ENCODE measurements at regions not wholly inside any gene's neighbourhood (a gene's known extent, or its start where the extent isn't known, plus 50 kb on each side); places are given as distances from the start of the nearest gene placed in this dataset.

DNA sequence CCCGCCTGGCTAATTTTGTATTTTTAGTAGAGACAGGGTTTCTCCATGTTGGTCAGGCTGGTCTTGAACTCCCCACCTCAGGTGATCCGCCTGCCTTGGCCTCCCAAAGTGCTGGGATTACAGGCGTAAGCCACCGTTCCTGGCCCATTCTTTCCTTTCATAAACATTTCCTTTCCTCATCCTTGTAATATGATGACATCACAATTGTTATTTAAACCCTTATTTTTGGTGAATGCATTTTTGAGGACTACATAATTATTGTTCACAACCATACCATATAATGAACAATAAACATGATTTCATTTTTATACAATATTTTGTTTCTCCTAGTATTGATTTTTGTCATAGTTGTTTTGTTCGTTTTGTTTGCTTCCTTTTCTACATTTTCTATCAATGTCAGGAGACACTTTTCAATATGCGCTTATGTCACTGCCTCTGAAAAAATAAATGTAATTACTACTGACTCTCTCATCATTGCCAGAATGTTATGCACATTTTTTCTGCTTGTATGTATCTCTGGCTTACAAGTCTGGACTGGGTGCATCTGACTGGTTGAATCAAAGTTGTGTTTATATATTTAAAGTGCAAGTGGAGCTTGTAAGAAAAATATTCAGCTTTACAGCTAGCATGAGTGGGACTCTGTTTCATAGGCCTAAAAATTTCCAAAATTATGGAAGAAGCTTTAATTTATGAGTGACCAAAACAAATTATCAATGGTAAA is 2286.3 kb upstream of the RAG2 start:
- no peaks in the 10 kb centered on the region for H3K9me3 ChIP-seq
- no peak for TF ChIP-seq POLR2A (IDR thresholded peaks at IDR 0.05)
- no peak for TF ChIP-seq POLR2AphosphoS5 (IDR thresholded peaks at IDR 0.05)
- TF ChIP-seq, protein P1, sequence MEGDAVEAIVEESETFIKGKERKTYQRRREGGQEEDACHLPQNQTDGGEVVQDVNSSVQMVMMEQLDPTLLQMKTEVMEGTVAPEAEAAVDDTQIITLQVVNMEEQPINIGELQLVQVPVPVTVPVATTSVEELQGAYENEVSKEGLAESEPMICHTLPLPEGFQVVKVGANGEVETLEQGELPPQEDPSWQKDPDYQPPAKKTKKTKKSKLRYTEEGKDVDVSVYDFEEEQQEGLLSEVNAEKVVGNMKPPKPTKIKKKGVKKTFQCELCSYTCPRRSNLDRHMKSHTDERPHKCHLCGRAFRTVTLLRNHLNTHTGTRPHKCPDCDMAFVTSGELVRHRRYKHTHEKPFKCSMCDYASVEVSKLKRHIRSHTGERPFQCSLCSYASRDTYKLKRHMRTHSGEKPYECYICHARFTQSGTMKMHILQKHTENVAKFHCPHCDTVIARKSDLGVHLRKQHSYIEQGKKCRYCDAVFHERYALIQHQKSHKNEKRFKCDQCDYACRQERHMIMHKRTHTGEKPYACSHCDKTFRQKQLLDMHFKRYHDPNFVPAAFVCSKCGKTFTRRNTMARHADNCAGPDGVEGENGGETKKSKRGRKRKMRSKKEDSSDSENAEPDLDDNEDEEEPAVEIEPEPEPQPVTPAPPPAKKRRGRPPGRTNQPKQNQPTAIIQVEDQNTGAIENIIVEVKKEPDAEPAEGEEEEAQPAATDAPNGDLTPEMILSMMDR (IDR thresholded peaks at IDR 0.05), result no peak
- no peaks in the 10 kb centered on the region for H3K36me3 ChIP-seq
- no peak overlapping the region for H3K27ac ChIP-seq
- no peaks in the 10 kb centered on the region for H3K4me1 ChIP-seq
- 83 to 92% (median 90%) methylated on average over 6 of the region's 6 CpGs for WGBS, 5 donors
- intact Hi-C loops (cut with DNase I; ENCODE audit: low total_unique reads), result no loop called here
- no peaks in the 10 kb centered on the region for H3K27me3 ChIP-seq
- DNase-seq, result no peak
- H3K4me3 ChIP-seq, result no peak overlapping the region

DNA sequence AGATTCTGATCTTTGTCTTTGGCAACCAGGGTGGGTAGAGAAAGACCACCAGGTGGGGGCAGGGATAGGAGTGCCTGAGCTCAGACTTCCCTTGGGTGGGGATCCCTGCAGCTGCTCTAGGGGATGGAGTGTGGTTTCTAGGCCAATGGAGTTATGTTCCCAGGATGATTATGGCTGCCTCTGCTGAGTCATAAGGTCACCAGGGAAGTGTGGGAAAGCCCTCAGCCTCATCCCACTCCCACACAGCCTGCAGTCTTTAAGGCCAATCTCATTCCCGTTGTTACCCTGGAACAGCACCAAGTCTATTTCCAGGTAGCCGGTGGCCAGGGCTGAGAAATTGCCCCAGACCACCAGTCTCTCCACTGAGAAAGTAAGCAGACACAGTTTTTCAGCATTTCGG is 2269.3 kb upstream of the RAG2 start:
- no peak overlapping the region for H3K4me3 ChIP-seq
- TF ChIP-seq POLR2A (IDR thresholded peaks at IDR 0.05), result no peak
- TF ChIP-seq EP300 (IDR thresholded peaks at IDR 0.05), result no peak
- TF ChIP-seq, protein P1 (IDR thresholded peaks at IDR 0.05), result no peak
- no peak for TF ChIP-seq POLR2AphosphoS5 (IDR thresholded peaks at IDR 0.05)
- no peak overlapping the region for H3K27ac ChIP-seq
- WGBS, 5 donors, result 71 to 97% (median 84%) methylated on average over 2 to 3 of the region's 3 CpGs
- intact Hi-C loops (cut with DNase I; ENCODE audit: low total_unique reads), result no loop called here
- no peak for DNase-seq
- no peaks in the 10 kb centered on the region for H3K27me3 ChIP-seq
- no peaks in the 10 kb centered on the region for H3K4me1 ChIP-seq
- H3K9me3 ChIP-seq, result peaks cover 0 to 17% (median 14%) of the 10 kb centered on the region in 4 donors
- no peaks in the 10 kb centered on the region for H3K36me3 ChIP-seq

DNA sequence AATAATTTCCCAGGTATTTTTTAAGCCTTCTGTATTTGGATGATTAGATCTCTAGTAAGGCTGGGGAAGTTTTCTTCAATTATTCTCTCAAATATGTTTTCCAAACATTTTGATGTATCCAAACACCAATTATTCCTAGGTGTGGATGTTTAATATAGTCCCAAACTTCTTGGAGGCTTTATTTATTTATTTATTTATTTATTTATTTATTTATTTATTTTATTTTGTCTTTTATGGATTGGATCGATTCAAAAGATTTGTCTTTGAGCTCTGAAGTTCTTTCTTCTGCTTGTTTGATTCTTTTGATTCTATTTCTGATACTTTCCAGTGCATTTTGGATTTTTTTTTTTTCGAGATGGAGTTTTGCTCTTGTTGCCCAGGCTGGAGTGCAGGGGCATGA is 2267.9 kb upstream of the RAG2 start:
- no peaks in the 10 kb centered on the region for H3K4me1 ChIP-seq
- H3K9me3 ChIP-seq, result peaks cover 0 to 18% (median 14%) of the 10 kb centered on the region in 4 donors
- H3K27me3 ChIP-seq, result no peaks in the 10 kb centered on the region
- no peak overlapping the region for H3K27ac ChIP-seq
- no peak overlapping the region for H3K4me3 ChIP-seq
- H3K36me3 ChIP-seq, result no peaks in the 10 kb centered on the region
- DNase-seq, result no peak
- 76 to 91% (median 83%) methylated on average over 2 of the region's 2 CpGs for WGBS, 5 donors
- TF ChIP-seq POLR2A (IDR thresholded peaks at IDR 0.05) (no peak), POLR2AphosphoS5 (IDR thresholded peaks at IDR 0.05) (no peak), EP300 (IDR thresholded peaks at IDR 0.05) (no peak)
- TF ChIP-seq, protein P1 (IDR thresholded peaks at IDR 0.05), result no peak
- intact Hi-C loops (cut with DNase I; ENCODE audit: low total_unique reads), result no loop called here

DNA sequence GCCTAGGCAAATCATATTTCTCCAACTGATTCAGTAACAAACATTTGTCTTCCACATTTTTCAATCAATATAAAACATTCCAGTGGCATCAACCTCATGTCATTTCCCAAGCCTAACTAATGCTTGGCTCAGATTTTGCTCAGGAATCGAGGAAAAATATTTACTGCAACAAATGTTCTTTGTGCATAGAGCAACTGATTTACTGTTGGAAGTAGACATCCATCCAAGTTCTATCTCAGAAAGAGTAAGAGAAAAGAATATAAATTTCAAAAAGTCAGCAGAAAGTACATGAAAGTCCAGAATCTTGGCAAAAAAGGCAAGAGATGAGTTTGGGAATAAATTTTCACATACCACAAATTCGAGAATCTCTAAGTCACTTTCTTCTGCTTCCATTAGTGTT is 2245.0 kb upstream of the RAG2 start:
- DNase-seq, result no peak
- no peaks in the 10 kb centered on the region for H3K27me3 ChIP-seq
- no peak overlapping the region for H3K27ac ChIP-seq
- intact Hi-C loops (cut with DNase I; ENCODE audit: low total_unique reads), result no loop called here
- TF ChIP-seq POLR2AphosphoS5 (IDR thresholded peaks at IDR 0.05) (no peak), POLR2A (IDR thresholded peaks at IDR 0.05) (no peak), EP300 (IDR thresholded peaks at IDR 0.05) (no peak)
- TF ChIP-seq, protein P1 (IDR thresholded peaks at IDR 0.05), result no peak
- no peaks in the 10 kb centered on the region for H3K4me1 ChIP-seq
- WGBS, 5 donors, result 70 to 82% (median 81%) methylated on average over 2 of the region's 2 CpGs
- no peak overlapping the region for H3K4me3 ChIP-seq
- H3K9me3 ChIP-seq, result no peaks in the 10 kb centered on the region
- no peaks in the 10 kb centered on the region for H3K36me3 ChIP-seq

Data from stomach (tissue), 8 donors.